Esophagus (tissue), 2 donors: ENCODE measurements at regions not wholly inside any gene's neighbourhood (a gene's known extent, or its start where the extent isn't known, plus 50 kb on each side); places are given as distances from the start of the nearest gene placed in this dataset.
"Not testable (repeated sequence)": the region's sequence is repeated elsewhere in the genome, so short reads cannot be mapped to it uniquely, and the experiment has no call there.

Experiments
- H3K27ac ChIP-seq, 2 donors: one replicate each; pipeline ENCODE4 v1.5.1; 2013; ENCODE audit warnings: low read depth in 2 of 2, mild to moderate bottlenecking in 2 of 2, inconsistent platforms in 1 of 2, low read length in 1 of 2, moderate library complexity in 1 of 2
- H3K27me3 ChIP-seq, 2 donors: one replicate each; pipeline ENCODE4 v1.6.1; 2013; ENCODE audit warnings: low read length in 2 of 2, control low read depth in 1 of 2, mild to moderate bottlenecking in 1 of 2; ENCODE audit not compliant: insufficient read depth in 2 of 2, control insufficient read depth in 1 of 2
- H3K36me3 ChIP-seq, 2 donors: one replicate each; pipeline ENCODE4 v1.6.1; 2013; ENCODE audit warnings: low read length in 1 of 2; ENCODE audit not compliant: control insufficient read depth in 2 of 2, insufficient read depth in 2 of 2
- H3K4me1 ChIP-seq, 2 donors: one replicate each; pipeline ENCODE4 v1.6.1; 2013; ENCODE audit warnings: low read length in 1 of 2; ENCODE audit not compliant: control insufficient read depth in 2 of 2, insufficient read depth in 2 of 2
- H3K4me3 ChIP-seq, 2 donors: one replicate each; pipeline ENCODE4 v1.5.1; 2013; ENCODE audit warnings: low read length in 2 of 2, mild to moderate bottlenecking in 2 of 2, low read depth in 1 of 2, moderate library complexity in 1 of 2
- H3K9me3 ChIP-seq, 2 donors: one replicate each; pipeline ENCODE4 v1.6.1; 2013; ENCODE audit warnings: mild to moderate bottlenecking in 2 of 2, low read depth in 1 of 2, low read length in 1 of 2, moderate library complexity in 1 of 2; ENCODE audit not compliant: control insufficient read depth in 2 of 2, insufficient read depth in 1 of 2
- WGBS, 2 donors: extraction: QIAGEN DNeasy Blood & Tissue Kit; methylation state at CpG; one replicate each; pipeline ENCODE4 v1.1.7; 2013; 5-methylcytosine and 5-hydroxymethylcytosine counted together
- donor health status: healthy with polysubstance abuse.
- donor health status: Bipolar disorder and iron deficiency.

DNA sequence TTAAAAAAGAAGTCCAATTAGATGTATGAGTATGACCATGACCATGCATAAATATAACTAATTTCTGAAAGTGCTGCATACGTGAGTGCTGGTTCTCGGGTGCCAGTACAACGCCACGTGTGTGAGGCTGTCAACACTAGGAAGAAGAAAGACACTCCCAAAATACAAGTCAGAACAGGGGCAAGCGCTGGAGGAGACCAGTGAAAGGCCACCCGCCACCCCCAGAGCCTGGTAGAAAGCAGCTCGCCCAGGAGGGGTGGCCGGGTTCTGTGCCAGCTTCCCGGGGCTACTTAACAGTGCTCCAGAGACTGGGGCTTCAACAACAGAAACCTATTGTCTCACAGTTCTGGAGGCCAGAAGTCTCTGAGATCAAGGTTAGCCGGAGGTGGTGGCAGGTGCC is 147.6 kb downstream of the RTP5 start:
- Histone ChIP-seq H3K36me3 (no peaks in the 10 kb centered on the region), H3K9me3 (no peaks in the 10 kb centered on the region), H3K4me3 (no peak overlapping the region), H3K27ac (no peak overlapping the region), H3K27me3 (no peaks in the 10 kb centered on the region), H3K4me1 (no peaks in the 10 kb centered on the region)
- WGBS, 2 donors, result 71 to 80% methylated on average over 10 of the region's 10 CpGs

GRCh38 chr2:242018416-242018815 is 148.9 kb downstream of the RTP5 start:
- 68 to 74% methylated on average over 10 of the region's 10 CpGs for WGBS, 2 donors
- not testable (repeated sequence) for H3K27ac ChIP-seq, H3K27me3 ChIP-seq

DNA sequence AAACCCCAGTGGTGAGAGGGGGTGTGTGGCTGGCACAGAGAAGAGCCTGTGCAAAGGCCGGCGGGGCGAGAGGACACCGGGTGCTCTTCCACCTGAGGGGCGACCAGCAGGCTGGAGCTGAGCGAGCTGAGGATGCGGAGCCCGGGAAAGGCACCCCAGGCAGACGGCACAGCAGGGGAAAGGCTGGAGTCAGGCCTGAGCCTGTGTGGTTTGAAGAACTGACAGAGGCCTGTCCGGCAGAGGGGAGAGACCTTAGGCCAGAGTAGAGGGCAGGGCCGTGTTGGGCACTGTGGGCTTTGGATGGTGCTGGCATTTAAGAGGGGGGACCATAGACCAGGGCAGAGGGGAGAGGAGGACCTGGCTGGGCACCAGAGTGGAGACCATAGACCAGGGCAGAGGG is 149.8 kb downstream of the RTP5 start:
- Histone ChIP-seq H3K4me3 (no peak overlapping the region), H3K27me3 (no peaks in the 10 kb centered on the region), H3K4me1 (no peaks in the 10 kb centered on the region), H3K36me3 (no peaks in the 10 kb centered on the region), H3K27ac (no peak overlapping the region), H3K9me3 (no peaks in the 10 kb centered on the region)
- 85 to 90% methylated on average over 11 of the region's 11 CpGs for WGBS, 2 donors

More at GRCh38 chr2:242018416-242018815, 148.9 kb downstream of the RTP5 start:
- not testable (repeated sequence) for H3K4me1 ChIP-seq, H3K36me3 ChIP-seq, H3K9me3 ChIP-seq, H3K4me3 ChIP-seq

GRCh38 chr2:242020196-242021004 is 150.9 kb downstream of the RTP5 start:
- H3K4me1 ChIP-seq, result no peaks in the 10 kb centered on the region
- no peaks in the 10 kb centered on the region for H3K9me3 ChIP-seq
- peaks cover 0 to 2% of the 10 kb centered on the region in 2 donors for H3K27me3 ChIP-seq
- 59 to 61% methylated on average over 26 of the region's 26 CpGs for WGBS, 2 donors
- H3K4me3 ChIP-seq, result no peak overlapping the region
- no peaks in the 10 kb centered on the region for H3K36me3 ChIP-seq
- no peak overlapping the region for H3K27ac ChIP-seq

DNA sequence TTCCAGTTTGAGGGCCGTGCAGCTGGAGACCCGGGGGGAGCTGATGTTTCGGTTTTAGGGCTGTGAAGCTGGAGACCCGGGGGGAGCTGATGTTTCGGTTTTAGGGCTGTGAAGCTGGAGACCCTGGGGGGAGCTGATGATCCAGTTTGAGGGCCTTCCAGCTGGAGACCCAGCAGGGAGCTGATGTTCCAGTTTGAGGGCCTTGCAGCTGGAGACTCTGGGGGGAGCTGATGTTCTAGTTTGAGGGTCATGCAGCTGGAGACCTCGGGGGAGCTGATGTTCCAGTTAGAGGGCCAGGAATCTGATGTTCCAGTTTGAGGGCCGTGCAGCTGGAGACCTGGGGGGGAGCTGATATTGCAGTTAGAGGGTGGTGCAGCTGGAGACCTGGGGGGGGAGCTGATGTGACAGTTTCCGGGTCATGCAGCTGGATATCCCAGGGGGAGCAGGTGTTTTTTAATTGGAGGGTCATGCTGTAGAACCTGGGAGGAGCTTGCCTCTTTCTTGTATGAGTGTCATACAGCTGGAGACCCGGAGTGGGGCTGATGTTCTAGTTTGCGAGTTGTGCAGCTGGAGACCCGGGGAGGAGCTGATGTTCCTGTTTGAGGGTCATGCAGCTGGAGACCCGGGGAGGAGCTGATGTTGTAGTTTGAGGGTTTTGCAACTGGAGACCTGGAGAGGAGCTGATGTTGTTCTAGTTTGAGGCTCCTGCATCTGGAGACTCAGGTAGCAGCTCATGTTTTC is 153.2 kb downstream of the RTP5 start:
- no peak overlapping the region for H3K4me3 ChIP-seq
- 75 to 82% methylated on average over 12 of the region's 12 CpGs for WGBS, 2 donors
- no peak overlapping the region for H3K27ac ChIP-seq
- no peaks in the 10 kb centered on the region for H3K36me3 ChIP-seq
- no peaks in the 10 kb centered on the region for H3K9me3 ChIP-seq
- no peaks in the 10 kb centered on the region for H3K4me1 ChIP-seq
- peaks cover 0 to 2% of the 10 kb centered on the region in 2 donors for H3K27me3 ChIP-seq

DNA sequence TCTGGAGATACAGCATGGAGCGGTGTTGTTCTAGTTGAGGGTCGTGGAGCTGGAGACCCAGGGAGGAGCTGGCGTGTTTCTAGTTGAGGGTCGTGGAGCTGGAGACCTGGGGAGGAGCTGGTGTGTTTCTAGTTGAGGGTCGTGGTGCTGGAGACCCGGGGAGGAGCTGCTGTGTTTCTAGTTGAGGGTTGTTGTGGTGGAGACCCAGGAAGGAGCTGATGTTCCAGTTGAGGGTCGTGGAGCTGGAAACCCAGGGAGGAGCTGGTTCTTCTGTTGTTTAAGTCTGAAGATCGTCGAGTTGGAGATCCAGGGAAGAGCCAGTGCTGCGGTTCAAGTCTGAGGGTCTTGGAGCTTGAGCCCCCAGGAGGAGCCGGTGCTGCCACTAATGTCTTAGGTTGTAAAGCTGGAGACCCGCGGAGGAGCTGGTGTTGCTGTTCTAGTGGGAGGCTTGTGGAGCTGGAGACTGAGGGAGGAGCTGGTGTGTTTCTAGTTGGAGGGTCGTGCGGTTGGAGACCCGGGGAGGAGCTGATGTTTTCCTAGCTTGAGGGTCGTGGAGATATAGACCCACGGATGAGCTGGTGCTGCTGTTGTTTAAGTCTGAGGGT is 155.3 kb downstream of the RTP5 start:
- 85 to 88% methylated on average over 18 of the region's 18 CpGs for WGBS, 2 donors
- H3K9me3 ChIP-seq, result no peaks in the 10 kb centered on the region
- no peak overlapping the region for H3K27ac ChIP-seq
- peaks cover 0 to 2% of the 10 kb centered on the region in 2 donors for H3K27me3 ChIP-seq
- no peak overlapping the region for H3K4me3 ChIP-seq
- no peaks in the 10 kb centered on the region for H3K36me3 ChIP-seq
- no peaks in the 10 kb centered on the region for H3K4me1 ChIP-seq

DNA sequence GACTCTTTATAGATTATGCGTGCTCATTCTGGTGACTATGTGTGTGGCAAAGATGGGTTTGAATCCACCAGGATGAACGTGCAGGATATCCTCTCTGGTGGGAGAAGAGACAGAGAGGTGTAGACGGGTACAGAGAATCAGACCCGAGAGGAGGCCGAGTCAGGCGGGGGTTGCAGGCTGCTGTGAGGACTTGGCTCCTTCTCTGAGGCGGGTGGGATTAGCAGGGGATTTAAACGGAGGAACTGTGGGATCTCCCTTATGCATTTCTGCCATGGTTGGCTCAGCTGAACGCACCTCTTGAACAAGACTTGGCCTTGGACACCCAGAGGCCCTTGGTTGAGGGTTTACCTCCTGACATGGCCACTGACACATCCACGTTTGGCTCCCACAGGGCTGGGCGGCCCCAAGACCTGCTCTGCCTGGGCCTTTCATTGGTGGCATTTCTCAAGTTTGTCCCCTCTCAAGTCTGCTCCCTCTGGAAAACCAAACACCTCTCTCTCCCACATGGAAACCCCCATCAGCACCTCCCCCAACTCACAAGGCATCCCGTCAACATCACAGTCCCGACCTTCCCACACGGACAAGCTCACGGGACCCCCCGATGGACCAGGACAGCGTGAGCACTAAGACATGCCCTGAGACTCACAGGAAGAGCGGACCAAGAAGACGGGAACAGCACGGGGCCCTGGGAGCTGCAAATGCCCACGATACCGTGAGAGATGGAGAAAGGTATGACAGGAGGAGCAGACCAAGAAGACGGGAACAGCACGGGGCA is 158.3 kb downstream of the RTP5 start:
- peaks cover 0 to 2% of the 10 kb centered on the region in 2 donors for H3K27me3 ChIP-seq
- 88 to 90% methylated on average over 24 of the region's 24 CpGs for WGBS, 2 donors
- H3K9me3 ChIP-seq, result no peaks in the 10 kb centered on the region
- H3K4me3 ChIP-seq, result no peak overlapping the region
- H3K36me3 ChIP-seq, result no peaks in the 10 kb centered on the region
- no peak overlapping the region for H3K27ac ChIP-seq
- H3K4me1 ChIP-seq, result no peaks in the 10 kb centered on the region

- no peaks in the 10 kb centered on the region for H3K36me3 ChIP-seq
- WGBS, 2 donors, result 86% methylated on average over 21 of the region's 21 CpGs
- no peak overlapping the region for H3K4me3 ChIP-seq
- H3K27me3 ChIP-seq, result peaks cover 0 to 2% of the 10 kb centered on the region in 2 donors
- no peak overlapping the region for H3K27ac ChIP-seq
- H3K4me1 ChIP-seq, result no peaks in the 10 kb centered on the region
- H3K9me3 ChIP-seq, result no peaks in the 10 kb centered on the region
These were observed 160.1 kb downstream of the RTP5 start for GRCh38 chr2:242029422-242030225.

DNA sequence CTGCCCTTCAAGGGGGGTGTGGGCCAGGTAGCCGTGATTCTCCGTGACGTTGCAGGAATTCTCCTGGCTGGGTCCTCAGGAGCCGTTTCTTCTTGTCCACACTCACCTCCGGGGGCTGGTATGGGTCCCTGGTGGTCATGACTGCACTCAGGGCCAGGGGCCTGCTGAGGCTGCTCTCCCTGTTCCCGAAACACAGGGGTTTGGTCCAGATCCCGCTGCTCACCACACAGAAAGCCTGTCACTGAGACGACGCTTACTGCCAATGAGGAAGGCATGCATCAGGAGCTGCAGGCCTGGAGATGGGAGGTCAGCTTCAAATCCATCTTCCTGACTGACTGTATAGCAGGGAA is 160.7 kb downstream of the RTP5 start:
- WGBS, 2 donors, result 83 to 91% methylated on average over 9 of the region's 9 CpGs
- no peaks in the 10 kb centered on the region for H3K36me3 ChIP-seq
- H3K27ac ChIP-seq, result no peak overlapping the region
- H3K4me1 ChIP-seq, result no peaks in the 10 kb centered on the region
- H3K27me3 ChIP-seq, result no peaks in the 10 kb centered on the region
- no peak overlapping the region for H3K4me3 ChIP-seq
- H3K9me3 ChIP-seq, result no peaks in the 10 kb centered on the region
